Urothelium cell line (cell line): ENCODE measurements at regions not wholly inside any gene's neighbourhood (a gene's known extent, or its start where the extent isn't known, plus 50 kb on each side); places are given as distances from the start of the nearest gene placed in this dataset.
"Not testable (repeated sequence)": the region's sequence is repeated elsewhere in the genome, so short reads cannot be mapped to it uniquely, and the experiment has no call there.

Experiments used
- DNase-seq: peaks from one replicate; pipeline ENCODE4 v3.0.0; 2011; ENCODE audit warnings: low spot score, mixed read lengths
- FAIRE-seq: peaks from 2 replicates; lab custom pipeline; 2011; peaks lifted over from hg19 to GRCh38; lab: Jason Lieb, UNC

DNA sequence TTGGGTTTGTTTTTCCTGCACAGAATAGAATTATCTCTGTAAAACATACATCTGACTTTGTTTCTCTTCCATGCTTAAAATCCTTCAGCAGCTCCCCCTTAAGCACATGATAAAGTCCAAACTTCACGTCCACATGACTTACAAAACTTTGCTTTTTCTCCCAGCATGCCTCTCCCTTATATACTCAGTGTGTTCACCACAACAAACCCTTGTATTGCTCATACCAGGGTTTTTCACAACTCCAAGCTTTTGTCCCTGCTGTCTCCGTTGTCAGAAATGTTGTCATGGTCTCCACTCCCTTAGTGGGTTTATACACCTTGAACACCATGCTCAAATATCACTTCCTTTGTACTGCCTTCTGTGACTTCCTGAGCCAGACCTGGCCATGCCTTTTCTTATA, 91.1 kb upstream of the MITF start:
- no peak for FAIRE-seq
- DNase-seq = no peak

DNA sequence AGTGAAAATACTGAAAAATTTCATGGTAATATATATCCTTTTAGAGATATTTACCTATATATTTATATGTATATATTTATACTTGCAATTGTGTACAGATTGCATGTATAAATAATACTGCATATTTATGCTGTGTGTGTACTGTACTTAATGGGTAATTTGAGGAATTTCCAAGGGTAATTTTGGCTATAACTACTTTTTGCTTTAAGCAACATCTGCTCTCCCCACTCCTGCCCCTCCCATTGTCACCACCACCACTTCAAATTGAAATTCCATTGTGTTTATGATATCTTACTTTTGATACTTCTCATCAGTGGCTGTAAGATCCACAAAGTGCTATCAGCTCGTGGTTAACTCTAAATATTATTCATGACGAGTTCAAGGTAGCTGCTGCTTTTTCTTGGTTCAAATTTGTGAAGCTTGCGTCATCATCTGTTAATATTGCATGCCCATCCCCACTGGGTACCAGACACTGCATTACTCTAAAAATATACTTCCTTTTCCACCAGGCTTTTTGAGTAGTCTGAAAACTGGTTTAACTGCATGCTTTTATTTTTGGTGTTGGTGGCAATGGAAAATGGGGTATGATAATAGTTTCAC, 91.7 kb upstream of the MITF start:
- DNase-seq = no peak

DNA sequence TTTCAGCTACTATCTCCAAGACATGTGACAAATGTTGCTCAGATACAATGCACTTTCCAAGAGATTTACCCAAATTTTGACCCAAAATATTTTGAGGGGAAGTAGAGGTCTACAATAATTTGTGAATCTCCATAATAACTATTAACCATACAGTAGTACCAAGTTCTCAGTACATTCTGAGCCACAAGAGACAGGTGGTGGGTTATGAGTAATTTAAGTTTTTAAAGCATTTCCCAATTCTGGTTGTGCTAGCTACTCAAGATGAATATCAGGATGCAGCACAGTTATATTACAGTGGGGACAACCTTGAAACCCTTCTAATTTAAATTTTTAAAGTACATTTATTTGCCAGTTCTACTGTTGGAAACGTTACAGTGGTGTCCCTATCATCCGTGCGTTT, 92.2 kb upstream of the MITF start:
- DNase-seq = no peak
- no peak for FAIRE-seq

More for the DNA sequence above, 91.7 kb upstream of the MITF start:
- FAIRE-seq = no peak

DNA sequence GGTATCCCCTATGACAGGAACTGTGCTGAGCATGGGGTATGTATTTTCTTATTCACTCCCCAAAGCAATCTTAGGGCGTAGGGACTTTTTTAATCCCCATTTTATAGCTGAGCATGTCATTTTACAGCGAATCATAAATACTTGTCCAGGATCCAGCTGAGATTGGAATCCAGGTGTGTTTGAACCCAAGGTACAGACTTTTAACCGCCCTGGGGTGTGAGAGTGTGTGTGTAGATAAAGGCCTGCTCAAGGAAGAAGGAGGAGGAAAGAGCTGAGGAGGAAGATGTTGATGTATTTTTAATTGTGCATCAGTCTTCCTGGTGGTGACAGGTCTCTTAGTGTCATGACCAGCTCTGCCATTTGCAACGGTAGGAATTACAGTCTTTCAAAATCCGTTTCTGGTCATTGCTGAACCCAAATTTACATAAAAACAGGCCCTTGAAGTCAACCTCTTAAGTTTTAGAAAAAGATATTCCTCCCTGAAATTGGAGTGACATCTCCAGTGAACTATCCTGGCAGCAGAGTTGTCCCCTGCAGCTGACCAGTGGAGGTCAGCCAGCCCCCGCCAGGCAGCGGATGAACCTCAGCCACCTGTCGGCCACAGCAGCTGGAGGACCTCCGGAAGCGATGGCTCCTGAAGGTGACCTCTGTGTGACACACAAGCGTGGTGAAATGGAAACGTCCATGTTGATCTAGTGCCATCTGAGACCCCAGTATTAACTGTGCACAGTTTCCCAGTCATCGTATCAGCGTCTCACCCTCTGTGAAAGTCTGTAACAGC, 92.8 kb upstream of the MITF start:
- FAIRE-seq (no peak), DNase-seq (no peak)

DNA sequence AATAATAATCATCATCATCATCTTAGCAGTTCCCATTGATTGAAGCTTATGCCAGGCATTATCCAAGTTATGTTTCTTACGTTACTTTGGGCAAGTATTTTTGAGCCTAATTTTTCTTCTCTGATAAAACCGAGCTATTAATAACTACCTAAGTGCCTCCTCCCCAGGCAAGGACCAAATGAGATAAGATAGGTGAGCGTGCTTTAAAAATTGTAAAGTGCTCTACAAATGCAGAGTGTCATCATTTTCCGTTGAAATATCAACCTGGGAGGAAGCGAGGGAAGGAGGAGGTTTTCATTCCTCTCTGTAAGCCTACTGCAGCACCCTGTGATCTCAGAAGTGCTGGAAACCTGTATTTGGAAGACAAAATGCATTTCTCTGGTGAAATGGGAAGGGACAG, 96.7 kb upstream of the MITF start:
- DNase-seq (no peak), FAIRE-seq (no peak)

DNA sequence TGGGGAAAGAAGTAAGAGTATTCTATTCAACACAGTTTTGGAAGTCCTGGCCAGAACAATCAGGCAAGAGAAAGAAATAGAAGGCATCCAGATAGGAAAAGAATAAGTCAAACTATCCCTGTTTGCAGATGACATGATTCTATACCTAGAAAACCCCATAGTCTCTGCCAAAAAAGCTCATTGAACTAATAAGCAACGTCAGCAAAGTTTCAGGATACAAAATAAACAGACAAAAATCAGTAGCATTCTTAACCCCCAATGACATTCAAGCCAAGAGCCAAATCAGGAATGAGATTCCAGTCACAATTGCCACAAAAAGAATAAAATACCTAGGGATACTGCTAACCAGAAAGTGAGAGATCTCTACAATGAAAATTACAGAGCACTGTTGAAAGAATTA, 99.4 kb upstream of the MITF start:
- DNase-seq = no peak
- FAIRE-seq = no peak

DNA sequence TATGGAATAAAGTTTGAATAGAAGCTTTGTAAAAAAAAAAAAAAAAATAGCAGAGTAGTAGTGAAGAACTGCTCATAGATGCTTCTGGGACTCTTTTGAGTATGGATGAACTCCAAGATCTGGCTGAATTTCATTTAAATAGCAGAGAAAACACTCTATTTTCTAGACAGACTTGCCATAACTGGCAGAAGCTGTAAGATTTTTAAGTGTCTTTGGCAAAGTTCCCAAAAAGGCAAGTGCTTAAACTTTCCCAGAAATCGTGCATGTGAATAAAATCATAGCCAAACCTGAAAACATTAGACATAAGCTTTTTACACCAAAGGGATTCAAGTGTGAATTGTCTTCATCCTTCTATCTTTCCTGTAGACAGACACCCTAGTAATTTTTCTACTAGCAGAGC, 110.3 kb upstream of the MITF start:
- FAIRE-seq = no peak
- DNase-seq = no peak

DNA sequence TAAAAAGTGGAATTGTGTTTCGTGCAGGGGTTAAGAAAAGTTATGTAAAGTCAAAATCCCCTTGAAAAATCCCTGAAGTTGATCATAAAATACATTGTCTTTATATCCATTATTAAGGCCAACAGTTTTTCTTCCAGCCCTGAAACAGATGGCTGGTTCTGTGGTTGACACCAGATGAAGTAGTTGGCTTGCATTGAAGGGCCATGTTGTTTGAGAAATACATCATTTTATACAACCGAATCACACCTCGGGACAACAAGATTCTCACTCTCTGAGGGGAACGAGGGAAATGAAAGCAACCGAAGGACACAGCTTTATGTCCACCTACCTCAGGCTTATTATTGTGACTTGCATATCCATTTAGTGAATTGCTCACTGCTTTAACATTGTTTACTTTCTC, 126.0 kb upstream of the MITF start:
- FAIRE-seq (no peak), DNase-seq (no peak)

DNA sequence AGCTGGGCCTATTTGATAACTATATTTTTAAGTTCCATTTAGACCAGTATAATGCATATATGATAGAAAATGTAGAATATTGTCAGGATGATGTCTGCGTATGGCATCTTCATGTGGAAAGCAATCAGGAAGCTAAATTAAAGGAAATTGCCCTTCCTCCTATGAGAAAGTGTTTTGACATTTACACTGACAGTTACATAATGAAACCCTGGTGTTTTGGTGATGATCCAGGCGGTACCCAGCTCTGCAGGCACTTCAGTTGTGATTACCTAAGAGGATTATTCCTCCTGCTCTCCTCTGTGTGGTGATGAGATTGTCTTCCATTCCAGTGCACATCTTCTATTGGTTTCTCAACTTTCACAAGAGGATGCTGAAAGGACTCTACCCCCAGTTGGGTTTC, 126.5 kb upstream of the MITF start:
- FAIRE-seq (no peak), DNase-seq (no peak)

DNA sequence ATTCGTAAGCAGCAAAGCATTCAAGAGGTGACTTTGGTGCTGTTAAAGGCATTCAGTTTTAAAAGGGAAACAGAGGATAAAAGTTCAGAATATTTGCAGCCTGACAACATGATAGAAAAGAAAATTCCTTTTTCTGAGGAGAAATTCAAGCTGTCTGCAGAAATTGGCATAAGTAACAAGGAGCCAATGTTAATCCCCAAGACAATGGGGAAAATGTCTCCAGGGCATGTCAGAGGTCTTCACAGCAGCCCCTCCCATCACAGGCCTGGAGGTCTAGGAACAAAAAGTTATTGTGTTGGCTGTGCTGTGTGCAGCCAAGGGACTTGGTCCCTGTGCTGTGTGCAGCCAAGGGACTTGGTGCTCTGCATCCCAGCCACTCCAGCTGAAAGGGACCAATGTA, 129.7 kb upstream of the MITF start:
- DNase-seq, FAIRE-seq: not testable (repeated sequence)

DNA sequence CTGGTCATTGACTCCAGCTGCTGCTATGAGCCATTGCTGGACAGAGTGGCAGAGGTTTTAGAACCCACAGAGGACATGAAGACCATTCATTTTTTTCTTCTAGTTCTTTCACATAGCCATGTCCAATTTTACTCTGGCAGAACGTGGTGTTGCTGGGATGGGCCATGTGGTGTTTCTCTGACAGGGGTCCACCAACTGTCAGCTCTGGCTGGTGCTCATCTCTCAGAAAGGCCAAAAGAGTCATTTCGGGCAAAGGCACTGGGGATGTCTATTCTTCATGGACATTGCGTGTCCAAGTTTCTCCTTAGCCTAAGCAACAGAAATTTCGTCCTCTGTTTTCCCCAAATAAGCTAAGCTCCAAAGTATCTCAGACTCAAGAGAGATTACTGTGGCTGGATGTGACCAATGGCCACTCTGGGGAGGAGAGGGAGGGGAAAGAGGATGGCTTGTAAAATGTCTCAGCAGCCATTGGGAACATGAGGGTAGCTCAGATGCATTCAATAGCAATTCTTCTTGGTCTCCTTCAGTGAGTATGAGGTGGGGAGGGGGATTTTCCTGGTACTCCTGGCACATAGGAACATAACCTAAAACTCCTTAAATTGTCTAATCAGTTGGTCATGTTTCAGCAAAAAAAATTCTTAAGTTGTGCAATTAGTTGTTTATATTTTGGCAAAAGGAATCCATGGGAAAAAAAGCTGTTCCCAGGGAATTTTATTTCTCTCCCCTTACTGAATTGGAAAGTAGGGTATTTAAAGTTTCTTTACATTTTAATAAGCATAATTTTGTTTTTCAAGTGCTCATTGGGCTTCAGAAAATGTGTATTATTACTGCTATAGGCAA, 131.6 kb upstream of the MITF start:
- FAIRE-seq = no peak
- DNase-seq = no peak

DNA sequence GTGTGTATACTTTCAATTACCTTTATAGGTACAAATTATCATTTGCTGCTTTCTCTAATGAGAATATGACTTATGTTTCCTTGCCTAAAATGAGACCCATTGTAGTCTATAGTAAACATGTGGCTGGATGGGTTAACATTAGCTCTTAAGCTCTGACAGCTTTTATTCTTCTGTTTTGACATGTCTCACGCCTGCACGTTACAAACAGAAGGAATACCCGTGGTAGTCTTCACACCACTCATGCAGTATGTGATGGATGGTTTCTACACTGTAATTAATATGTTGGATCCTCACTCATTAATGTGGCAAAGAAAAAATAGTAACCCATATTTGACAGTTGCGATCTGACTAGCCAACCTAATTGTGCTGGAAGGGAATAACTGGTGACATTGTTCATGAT, 133.4 kb upstream of the MITF start:
- FAIRE-seq (no peak), DNase-seq (no peak)

DNA sequence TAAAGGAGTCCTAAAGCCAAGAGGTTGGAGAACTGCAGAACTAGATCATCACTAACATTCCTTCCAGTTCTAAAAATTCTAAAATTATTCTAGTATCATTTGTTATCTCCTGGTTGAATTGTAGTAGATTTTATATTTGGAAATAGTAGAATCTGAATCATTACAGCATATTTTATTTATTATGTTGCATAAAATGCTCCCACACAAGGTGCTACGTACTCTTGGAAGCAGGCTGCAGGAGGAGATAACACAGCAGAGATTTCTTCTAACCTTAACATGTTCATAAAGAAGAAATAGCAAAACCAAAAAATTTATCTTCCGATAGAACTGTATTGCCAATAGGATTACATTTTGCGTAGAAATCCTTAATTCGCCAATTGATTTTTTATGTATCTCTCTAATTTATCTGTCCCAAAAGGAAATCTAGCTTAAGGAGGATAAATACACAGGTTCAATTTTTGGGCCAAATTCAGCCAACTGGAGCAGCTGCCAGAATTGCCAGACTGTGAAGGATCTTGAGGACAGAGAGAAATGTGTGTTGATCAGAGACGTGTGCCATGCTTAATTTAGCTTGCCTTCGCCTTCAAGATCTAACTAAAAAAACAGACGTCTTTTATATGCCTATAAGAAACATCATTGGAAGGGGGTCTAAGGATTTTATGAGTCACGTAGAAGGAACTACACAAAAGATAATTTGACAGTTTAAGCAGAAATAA, 134.4 kb upstream of the MITF start:
- no peak for DNase-seq
- FAIRE-seq = no peak

DNA sequence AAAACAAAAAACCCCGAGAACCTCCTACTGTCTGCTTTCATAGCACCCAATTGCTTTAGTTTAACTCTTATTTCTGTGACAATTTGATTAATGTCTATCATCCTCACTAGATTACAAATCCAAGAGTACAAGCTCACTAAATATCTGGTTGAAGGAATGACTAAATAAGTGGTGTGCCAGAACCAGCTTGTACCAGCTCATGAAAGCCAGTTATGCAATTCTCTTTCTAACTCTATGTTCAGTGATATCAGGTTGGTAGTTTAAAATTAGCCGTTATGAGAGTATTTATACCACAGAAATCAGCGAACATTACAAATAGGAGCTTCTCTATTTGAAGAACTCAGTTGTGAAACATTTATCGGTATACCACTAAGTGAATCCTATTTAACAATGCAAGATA, 137.2 kb upstream of the MITF start:
- DNase-seq = no peak
- no peak for FAIRE-seq

DNA sequence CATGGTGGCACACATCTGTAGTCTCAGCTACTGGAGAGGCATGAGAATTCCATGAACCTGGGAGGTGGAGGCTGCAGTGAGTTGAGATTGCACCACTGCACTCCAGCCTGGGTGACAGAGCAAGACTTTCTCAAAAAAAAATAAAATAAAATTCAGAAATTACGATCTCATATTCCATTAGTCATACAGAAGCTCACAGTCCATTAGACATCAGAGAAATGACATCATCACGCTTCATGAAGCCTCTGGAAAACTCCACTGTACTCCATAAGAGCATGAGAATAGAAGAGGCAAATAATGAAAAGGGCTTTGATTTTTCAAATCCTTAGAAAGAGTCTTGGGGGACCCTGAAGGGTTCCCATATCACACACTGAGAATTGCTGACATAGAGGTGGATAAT, 145.0 kb upstream of the MITF start:
- FAIRE-seq (no peak), DNase-seq (no peak)

DNA sequence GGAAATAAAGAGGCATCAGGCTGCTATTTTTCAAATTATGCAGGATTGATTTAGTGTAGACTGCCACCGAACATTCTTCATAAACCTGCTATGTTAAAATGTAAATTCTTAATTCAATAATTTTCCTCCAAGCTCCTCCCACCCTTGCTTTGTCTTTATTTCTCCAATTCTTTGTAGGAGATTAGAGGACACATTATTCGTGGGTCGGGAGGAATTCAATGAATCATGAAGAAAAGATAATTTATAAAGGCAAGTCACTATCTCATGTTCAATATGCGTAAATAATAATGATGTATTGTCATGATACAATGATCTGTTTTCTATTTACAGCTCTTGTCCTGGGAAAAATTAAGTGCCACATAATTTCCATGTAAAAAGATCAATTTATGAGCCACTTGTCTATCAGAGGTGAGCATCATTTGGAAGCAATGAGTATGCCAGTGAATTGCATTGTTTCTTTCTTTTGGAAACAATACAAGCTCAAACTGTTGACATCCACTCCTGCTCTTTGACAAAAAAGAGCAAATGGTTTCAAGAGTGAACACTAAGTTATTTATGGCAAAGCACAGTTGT, 148.0 kb upstream of the MITF start:
- DNase-seq (no peak), FAIRE-seq (no peak)

DNA sequence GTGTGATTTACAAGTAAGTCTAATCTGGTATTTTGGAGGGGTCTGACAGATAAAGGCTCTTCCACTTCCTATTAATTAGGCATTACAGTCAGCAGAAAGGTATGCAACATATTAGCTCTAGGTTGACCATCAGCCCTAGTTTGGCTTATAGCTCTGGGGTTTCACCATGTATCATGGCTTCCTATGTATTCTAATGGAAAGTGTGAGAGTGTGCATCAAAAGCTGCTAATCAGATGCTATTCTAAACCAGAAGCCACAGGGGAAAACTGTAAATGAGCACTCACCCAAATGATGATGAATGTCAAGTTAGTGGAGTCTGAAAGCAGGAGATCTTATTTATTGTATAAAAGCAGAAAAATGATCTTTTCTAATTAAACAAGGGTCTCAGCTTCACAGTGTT, 149.2 kb upstream of the MITF start:
- no peak for FAIRE-seq
- no peak for DNase-seq

DNA sequence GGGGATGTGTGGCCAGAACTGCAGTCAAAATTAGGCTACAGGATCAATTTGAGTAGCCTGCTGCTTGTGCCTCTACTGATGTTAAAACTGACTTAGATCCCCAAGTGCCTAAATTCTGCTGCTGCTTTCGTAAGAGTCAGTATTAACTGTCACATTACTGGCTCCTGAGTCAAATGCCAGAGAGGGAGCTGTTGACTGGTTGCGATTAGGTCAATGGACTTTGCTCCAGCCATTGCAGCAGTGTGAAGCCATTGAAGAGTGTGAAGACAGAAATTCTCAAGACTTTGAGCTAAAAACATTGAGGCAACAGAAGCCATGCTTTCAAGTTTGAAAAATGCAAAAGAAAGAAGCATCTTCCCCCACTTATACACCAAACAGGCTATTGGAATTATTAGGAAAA, 151.1 kb upstream of the MITF start:
- FAIRE-seq = no peak
- no peak for DNase-seq

DNA sequence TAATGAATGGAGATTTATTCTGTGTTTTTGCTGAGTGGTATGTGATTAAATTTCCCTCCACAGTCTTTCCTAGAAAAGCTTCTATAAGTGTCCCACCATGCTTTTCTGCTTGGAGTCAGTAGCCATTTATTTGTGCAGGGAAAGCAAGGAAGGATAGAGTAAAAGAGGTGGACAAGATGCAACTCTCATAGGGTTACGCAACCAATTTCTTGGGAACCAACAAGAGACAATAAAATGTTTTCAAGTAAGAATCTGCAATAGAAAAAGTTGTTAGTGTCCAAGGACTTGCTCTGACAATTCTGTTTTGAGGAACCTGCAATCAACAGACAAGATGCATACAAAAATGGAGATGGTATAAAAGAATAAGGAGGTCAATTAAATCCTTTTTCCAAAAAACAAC, 153.8 kb upstream of the MITF start:
- FAIRE-seq (no peak), DNase-seq (no peak)

DNA sequence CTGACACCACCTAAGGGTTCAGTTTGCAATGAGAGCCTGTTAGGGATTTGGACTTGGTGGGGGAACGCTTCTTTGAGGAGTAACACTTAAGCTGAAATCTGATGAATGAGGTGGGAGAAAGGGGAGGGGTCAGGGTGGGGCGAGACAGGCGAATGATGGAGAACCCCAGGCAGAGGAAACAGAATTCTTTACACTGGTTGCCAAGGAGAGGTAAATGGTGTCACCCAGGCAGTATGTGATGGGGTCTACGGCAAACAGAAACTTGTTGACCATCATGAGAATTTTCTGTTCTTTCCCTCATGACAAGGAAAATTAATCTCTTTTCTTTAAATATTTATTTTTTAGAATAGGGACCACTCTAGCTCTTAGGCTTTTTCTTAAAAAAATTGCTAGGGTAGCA, 157.2 kb upstream of the MITF start:
- no peak for DNase-seq
- no peak for FAIRE-seq
